DND-41 (cell line): ENCODE measurements at regions not wholly inside any gene's neighbourhood (a gene's known extent, or its start where the extent isn't known, plus 50 kb on each side); places are given as distances from the start of the nearest gene placed in this dataset.

ENCODE experiments used
- ATAC-seq: fragments of 200-7000 bp; cut with Tn5 transposase; 3 replicates; pipeline ENCODE4 v1.9.1; 2021; ENCODE audit warnings: low read depth; ENCODE audit not compliant: insufficient read depth
- DNase-seq: peaks from one replicate; pipeline ENCODE4 v3.0.0-alpha.2; 2020
- H2AFZ ChIP-seq: 2 replicates; pipeline ENCODE4 v1.6.0; 2012; ENCODE audit warnings: low read depth, low read length
- H3K27ac ChIP-seq: 2 replicates; pipeline ENCODE4 v1.5.1; 2012; ENCODE audit warnings: low read length, inconsistent platforms
- H3K27me3 ChIP-seq: fragments of 200-600 bp; sonication (generic); 2 replicates; pipeline ENCODE4 v1.6.0; 2012; ENCODE audit warnings: low read length, mild to moderate bottlenecking, inconsistent platforms; ENCODE audit not compliant: insufficient read depth, poor library complexity
- H3K36me3 ChIP-seq: 2 replicates; pipeline ENCODE4 v1.5.1; 2012; ENCODE audit warnings: low read length, inconsistent platforms; ENCODE audit not compliant: insufficient read depth
- H3K4me1 ChIP-seq: 2 replicates; pipeline ENCODE4 v1.5.1; 2012; ENCODE audit warnings: mild to moderate bottlenecking, low read length; ENCODE audit not compliant: insufficient read depth
- H3K4me2 ChIP-seq: 2 replicates; pipeline ENCODE4 v1.6.0; 2012; ENCODE audit warnings: mild to moderate bottlenecking, moderate library complexity, low read length, inconsistent platforms; ENCODE audit not compliant: insufficient read depth
- H3K4me3 ChIP-seq, 2 experiments: fragments of 200-600 bp in 1 of 2; shearing (Covaris generic) in 1 of 2; 2 replicates each; pipeline ENCODE4 v1.5.1; 2012 to 2016; ENCODE audit warnings: inconsistent platforms in 2 of 2, low read length in 2 of 2, mild to moderate bottlenecking in 2 of 2, low read depth in 1 of 2, moderate library complexity in 1 of 2
- H3K79me2 ChIP-seq: 2 replicates; pipeline ENCODE4 v1.6.0; 2012; ENCODE audit warnings: low read length, inconsistent platforms; ENCODE audit not compliant: insufficient read depth
- H3K9ac ChIP-seq: 2 replicates; pipeline ENCODE4 v1.6.0; 2012; ENCODE audit warnings: low read depth, mild to moderate bottlenecking, inconsistent platforms, low read length, moderate library complexity
- H3K9me3 ChIP-seq: 2 replicates; pipeline ENCODE4 v1.5.1; 2012; ENCODE audit warnings: low read length, moderate library complexity, mild to moderate bottlenecking, inconsistent platforms; ENCODE audit not compliant: insufficient read depth, severe bottlenecking
- H4K20me1 ChIP-seq: 2 replicates; pipeline ENCODE4 v1.6.0; 2012; ENCODE audit warnings: low read length; ENCODE audit not compliant: insufficient read depth
- CTCF ChIP-seq: IDR thresholded peaks from 2 replicates; pipeline ENCODE4 v1.5.1; 2012; ENCODE audit warnings: borderline replicate concordance, low read length, moderate library complexity, mild to moderate bottlenecking; ENCODE audit not compliant: poor library complexity, severe bottlenecking; ENCODE audit errors: extremely low read depth
- EZH2 ChIP-seq: IDR thresholded peaks from 3 replicates; pipeline ENCODE4 v1.6.1; 2012; ENCODE audit warnings: borderline replicate concordance, low read depth, mild to moderate bottlenecking, moderate library complexity, low read length, inconsistent platforms; ENCODE audit not compliant: severe bottlenecking

DNA sequence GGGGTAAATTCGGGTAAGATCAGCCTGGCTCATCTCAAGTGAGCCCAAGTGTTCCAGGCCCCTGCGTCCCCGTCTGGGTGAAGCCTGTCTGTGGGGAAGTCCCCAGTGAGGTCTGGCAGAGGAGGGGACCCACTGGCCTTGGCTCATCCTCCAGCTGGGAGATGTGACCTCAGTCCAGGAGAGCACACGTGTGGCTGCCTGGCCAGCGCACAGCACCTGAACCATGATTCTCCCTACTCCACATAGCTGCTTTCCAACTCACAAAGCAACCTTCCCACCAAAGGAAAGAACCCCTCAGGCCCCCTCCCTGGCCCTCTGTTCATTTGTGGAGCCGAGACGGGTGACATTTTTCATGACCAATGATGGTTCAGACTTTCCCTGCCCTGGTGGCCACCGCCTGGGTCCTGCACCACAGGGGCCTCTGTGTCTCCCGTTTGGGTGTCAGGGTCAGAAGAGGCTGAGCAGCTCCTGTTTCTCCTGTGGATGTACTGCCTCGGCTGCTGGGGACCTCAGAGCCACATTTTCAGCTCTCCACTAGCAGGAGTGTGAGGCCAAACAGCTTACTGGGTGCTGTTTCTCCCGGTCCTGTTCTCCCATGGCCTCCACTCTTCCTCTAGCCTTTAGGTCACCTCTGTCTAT is 111.4 kb downstream of the CPZ start:
- H3K4me1 ChIP-seq, result no peaks in the 10 kb centered on the region
- no peak overlapping the region for H3K27ac ChIP-seq
- H4K20me1 ChIP-seq, result no peaks in the 10 kb centered on the region
- H3K27me3 ChIP-seq, result no peaks in the 10 kb centered on the region
- H3K79me2 ChIP-seq, result no peaks in the 10 kb centered on the region
- no peaks in the 10 kb centered on the region for H3K9me3 ChIP-seq
- H3K4me2 ChIP-seq, result no peak overlapping the region
- H3K4me3 ChIP-seq, result no peak overlapping the region
- H2AFZ ChIP-seq, result no peak overlapping the region
- no peaks in the 10 kb centered on the region for H3K36me3 ChIP-seq
- no peak for TF ChIP-seq CTCF
- no peak for TF ChIP-seq EZH2
- no peak for DNase-seq
- no peak overlapping the region for H3K9ac ChIP-seq
- ATAC-seq, result no peak

- Histone ChIP-seq H3K9me3 (no peaks in the 10 kb centered on the region), H3K4me1 (no peaks in the 10 kb centered on the region), H3K27me3 (no peaks in the 10 kb centered on the region), H3K4me2 (no peak overlapping the region), H3K79me2 (no peaks in the 10 kb centered on the region), H2AFZ (no peak overlapping the region), H3K36me3 (no peaks in the 10 kb centered on the region), H3K27ac (no peak overlapping the region), H3K4me3 (no peak overlapping the region), H4K20me1 (no peaks in the 10 kb centered on the region), H3K9ac (no peak overlapping the region)
- ATAC-seq, result no peak
- TF ChIP-seq EZH2 (no peak), CTCF (no peak)
- DNase-seq, result no peak
Observed at GRCh38 chr4:8703401-8703696, 110.8 kb downstream of the CPZ start.

DNA sequence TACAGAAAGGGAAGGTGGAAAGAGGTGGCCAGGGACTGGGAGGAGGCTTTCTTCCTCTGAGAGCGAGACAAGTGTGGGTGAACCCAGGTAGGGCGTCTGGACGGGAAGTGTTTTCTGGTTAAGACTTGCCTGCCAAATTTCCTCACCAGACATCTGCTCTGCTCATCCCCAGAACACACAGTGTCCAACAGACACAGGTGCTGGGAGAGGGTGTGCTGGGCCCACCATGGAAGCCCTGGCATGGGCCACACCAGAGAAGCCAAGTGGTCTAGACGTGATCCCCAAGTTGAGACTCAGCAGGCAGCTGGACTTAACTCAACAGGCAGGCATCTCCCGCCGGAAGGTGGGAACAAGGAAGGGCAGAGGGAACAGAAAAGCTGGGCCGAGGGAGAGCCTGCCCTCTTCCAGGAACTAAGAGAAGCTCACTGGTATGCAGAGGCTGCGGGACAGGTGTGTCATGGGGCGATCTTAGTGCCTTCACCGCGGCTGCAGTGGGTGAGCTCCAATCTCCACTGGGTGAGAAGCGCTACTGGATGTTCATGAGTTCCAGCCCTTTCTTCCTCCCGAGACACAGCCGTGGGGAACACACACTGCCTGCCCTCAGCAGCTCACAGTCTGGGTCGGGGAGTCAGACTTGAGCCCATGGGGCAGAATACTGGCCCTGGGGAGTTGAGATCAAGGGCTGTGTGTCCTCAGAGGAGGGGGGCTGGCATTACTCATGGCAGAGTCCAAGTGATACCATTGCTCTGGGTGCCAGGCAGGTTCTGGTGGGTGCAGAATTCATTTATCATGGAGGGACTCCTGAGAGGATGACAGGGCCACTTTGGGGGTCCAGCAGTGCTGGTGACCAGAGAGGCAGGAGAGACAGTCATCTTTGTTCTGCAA is 110.2 kb downstream of the CPZ start:
- TF ChIP-seq CTCF, result no peak
- no peak for TF ChIP-seq EZH2
- H3K36me3 ChIP-seq, result no peaks in the 10 kb centered on the region
- no peak for DNase-seq
- no peaks in the 10 kb centered on the region for H3K9me3 ChIP-seq
- H3K27me3 ChIP-seq, result no peaks in the 10 kb centered on the region
- no peak overlapping the region for H2AFZ ChIP-seq
- H3K27ac ChIP-seq, result no peak overlapping the region
- no peak overlapping the region for H3K4me3 ChIP-seq
- no peak overlapping the region for H3K4me2 ChIP-seq
- no peaks in the 10 kb centered on the region for H3K79me2 ChIP-seq
- no peak overlapping the region for H3K9ac ChIP-seq
- ATAC-seq, result no peak
- no peaks in the 10 kb centered on the region for H3K4me1 ChIP-seq
- no peaks in the 10 kb centered on the region for H4K20me1 ChIP-seq
